ENCODE measurements at regions not wholly inside any gene's neighbourhood (a gene's known extent, or its start where the extent isn't known, plus 50 kb on each side); places are given as distances from the start of the nearest gene placed in this dataset.

DNA sequence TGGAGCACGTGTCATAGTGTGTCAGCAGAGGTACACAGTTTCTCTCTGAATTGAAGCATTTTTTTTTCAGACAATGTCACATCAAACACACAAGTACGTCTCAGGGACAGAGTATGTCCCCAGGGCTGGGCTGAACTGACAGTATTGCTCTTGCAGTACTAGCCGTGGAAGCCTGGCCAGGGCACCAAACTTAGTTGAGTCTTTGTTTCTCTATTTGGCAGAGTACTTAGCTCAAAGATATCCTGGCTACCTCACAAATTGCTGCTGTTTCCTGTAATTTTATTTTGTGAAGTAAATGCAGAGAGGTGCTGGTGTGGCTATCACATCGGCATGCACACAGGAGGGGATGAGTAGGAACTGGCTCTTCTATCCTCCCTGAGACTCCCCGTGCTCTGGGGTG lies 691.6 kb upstream of the HS6ST1 start:
- in situ Hi-C loops (cut with HindIII; ENCODE audit: low pct_ligation_motif_present, low sequenced_read_pairs), result no loop called here

DNA sequence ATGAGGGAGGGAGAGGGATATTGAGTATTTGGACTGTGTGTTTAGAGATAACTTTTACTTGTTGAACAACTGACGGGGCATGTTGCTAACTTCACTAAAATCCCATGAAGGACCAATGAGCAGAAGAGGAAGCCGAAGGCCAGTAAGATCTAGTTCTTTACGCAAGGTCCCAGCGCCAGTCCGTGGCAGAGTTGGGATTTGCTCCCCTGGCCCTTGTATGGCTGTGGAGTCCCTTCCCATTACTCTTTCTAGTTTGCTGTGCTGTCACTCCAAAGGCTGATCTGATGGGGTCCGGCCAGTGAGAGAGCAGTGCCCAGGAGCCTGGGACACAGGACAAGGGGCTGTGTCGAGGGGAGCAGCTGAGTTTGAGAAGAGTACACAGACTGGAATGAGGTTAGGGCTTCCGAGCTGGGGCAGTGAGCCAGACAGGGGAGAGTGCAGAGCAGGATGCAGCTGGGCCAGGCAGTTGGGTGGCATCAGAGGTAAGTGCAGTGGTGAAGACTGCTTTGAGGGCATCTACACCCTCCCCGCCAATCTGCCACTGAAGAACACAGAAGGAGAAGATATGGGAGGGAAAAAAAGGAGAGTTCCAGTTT lies 692.9 kb upstream of the HS6ST1 start:
- no peaks in the 10 kb centered on the region for H3K27me3 ChIP-seq (replicated peaks)
- no peak overlapping the region for H3K4me3 ChIP-seq (ENCODE audit: low read depth, low read length)
- no peak overlapping the region for H3K27ac ChIP-seq
- H3K36me3 ChIP-seq (replicated peaks), result no peaks in the 10 kb centered on the region
- TF ChIP-seq, protein P1, sequence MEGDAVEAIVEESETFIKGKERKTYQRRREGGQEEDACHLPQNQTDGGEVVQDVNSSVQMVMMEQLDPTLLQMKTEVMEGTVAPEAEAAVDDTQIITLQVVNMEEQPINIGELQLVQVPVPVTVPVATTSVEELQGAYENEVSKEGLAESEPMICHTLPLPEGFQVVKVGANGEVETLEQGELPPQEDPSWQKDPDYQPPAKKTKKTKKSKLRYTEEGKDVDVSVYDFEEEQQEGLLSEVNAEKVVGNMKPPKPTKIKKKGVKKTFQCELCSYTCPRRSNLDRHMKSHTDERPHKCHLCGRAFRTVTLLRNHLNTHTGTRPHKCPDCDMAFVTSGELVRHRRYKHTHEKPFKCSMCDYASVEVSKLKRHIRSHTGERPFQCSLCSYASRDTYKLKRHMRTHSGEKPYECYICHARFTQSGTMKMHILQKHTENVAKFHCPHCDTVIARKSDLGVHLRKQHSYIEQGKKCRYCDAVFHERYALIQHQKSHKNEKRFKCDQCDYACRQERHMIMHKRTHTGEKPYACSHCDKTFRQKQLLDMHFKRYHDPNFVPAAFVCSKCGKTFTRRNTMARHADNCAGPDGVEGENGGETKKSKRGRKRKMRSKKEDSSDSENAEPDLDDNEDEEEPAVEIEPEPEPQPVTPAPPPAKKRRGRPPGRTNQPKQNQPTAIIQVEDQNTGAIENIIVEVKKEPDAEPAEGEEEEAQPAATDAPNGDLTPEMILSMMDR (IDR thresholded peaks at IDR 0.05; ENCODE audit: low read depth, low read length, missing control alignments), result no peak
- no peak for DNase-seq
- in situ Hi-C loops (cut with HindIII; ENCODE audit: low pct_ligation_motif_present, low sequenced_read_pairs), result no loop called here

More for the DNA sequence above, 691.6 kb upstream of the HS6ST1 start:
- H3K27ac ChIP-seq, result no peak overlapping the region
- TF ChIP-seq, protein P1 (IDR thresholded peaks at IDR 0.05; ENCODE audit: low read depth, low read length, missing control alignments), result no peak
- H3K27me3 ChIP-seq (replicated peaks), result no peaks in the 10 kb centered on the region
- H3K4me3 ChIP-seq (ENCODE audit: low read depth, low read length), result no peak overlapping the region
- no peak for DNase-seq
- no peaks in the 10 kb centered on the region for H3K36me3 ChIP-seq (replicated peaks)

DNA sequence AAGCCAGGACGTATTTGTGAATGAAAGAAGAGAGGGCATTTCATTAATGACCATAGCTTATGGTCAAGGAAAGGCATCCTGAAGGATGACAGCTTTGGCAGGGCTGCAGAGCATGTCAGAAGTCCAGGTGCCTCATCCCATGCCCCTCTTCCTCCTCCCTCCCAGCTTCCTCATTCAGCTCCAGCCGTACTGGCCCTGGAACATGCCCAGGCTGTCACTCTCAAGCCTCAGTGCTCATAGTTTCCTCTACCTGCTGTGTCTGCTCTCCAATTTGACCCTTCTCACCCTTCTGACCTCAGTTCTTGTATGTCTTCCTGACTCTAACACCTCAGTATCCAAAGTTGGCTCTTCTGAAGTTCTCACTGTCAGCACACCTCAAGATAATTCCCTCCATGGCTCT lies 695.8 kb upstream of the HS6ST1 start:
- Histone ChIP-seq H3K27ac (no peak overlapping the region), H3K27me3 (replicated peaks) (no peaks in the 10 kb centered on the region), H3K36me3 (replicated peaks) (no peaks in the 10 kb centered on the region), H3K4me3 (ENCODE audit: low read depth, low read length) (no peak overlapping the region)
- no peak for DNase-seq
- in situ Hi-C loops (cut with HindIII; ENCODE audit: low pct_ligation_motif_present, low sequenced_read_pairs), result no loop called here
- TF ChIP-seq, protein P1 (IDR thresholded peaks at IDR 0.05; ENCODE audit: low read depth, low read length, missing control alignments), result no peak

DNA sequence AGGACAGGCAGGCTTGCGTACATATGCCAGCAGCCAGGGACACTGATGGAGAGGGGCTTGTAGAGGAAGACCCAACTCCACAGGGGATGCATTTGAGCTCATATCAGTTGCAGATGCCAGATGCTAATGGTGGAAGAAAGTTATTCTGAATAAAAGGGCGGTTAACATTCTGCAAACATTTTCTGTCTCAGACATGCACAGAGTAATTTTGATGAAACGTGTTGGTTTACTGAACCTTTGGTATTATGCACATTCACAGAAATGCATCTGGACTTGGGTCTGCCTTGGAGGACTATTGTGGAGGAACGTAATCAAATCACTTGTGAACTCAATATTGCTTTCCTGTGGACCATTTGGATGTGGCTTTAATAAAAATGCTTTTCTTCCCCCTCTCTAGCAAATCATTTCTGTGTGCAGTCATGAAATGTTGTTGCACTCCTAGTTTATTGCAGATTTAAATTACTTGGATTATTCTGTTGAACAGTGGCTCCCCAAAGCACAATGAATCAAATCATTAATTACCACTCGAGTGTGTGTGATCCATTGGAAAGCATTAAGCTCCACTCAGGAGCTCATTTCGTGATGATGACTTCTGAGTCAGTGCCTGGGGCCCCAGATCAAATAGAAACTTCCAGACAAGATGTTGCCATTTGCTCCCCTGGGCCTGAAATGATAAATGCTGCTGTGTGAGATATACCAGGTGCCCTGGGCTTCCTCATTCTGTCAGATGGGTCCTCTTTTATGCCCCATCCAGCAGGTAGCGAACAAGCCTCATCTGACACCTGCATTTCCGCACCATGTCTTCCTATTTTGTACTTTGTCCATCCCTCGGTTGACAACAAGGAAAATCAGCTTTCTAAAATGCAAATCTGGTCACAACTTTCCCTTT lies 697.0 kb upstream of the HS6ST1 start:
- Histone ChIP-seq H3K36me3 (replicated peaks) (no peaks in the 10 kb centered on the region), H3K27ac (no peak overlapping the region), H3K27me3 (replicated peaks) (no peaks in the 10 kb centered on the region), H3K4me3 (ENCODE audit: low read depth, low read length) (no peak overlapping the region)
- TF ChIP-seq, protein P1 (IDR thresholded peaks at IDR 0.05; ENCODE audit: low read depth, low read length, missing control alignments), result no peak
- DNase-seq, result no peak
- in situ Hi-C loops (cut with HindIII; ENCODE audit: low pct_ligation_motif_present, low sequenced_read_pairs), result no loop called here

DNA sequence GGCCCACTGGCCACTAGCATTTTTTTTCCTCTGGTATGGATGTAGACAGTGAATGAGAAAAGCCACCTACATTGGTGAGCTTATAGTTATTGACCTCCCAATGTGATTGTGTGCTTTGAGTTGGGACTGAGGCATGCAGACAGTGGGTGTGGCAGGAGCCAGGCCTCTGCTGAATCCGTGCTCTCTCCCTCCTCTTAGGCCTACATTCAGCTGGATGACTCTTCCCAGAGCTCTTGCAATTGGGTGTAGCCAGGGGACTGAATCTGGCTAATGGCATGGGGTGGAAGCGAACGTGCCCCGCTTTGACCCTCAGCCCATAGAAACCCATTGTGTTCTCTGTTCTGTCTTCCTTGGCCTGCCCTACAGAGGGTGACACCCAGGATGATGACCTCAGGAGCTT lies 698.3 kb upstream of the HS6ST1 start:
- no peaks in the 10 kb centered on the region for H3K36me3 ChIP-seq (replicated peaks)
- DNase-seq, result no peak
- no peaks in the 10 kb centered on the region for H3K27me3 ChIP-seq (replicated peaks)
- no peak overlapping the region for H3K27ac ChIP-seq
- H3K4me3 ChIP-seq (ENCODE audit: low read depth, low read length), result no peak overlapping the region
- TF ChIP-seq, protein P1 (IDR thresholded peaks at IDR 0.05; ENCODE audit: low read depth, low read length, missing control alignments), result no peak
- in situ Hi-C loops (cut with HindIII; ENCODE audit: low pct_ligation_motif_present, low sequenced_read_pairs), result no loop called here

Data from brain microvascular endothelial cell (primary cell).